ENCODE measurements at regions not wholly inside any gene's neighbourhood (a gene's known extent, or its start where the extent isn't known, plus 50 kb on each side); places are given as distances from the start of the nearest gene placed in this dataset.
"Not testable (repeated sequence)": the region's sequence is repeated elsewhere in the genome, so short reads cannot be mapped to it uniquely, and the experiment has no call there.

DNA sequence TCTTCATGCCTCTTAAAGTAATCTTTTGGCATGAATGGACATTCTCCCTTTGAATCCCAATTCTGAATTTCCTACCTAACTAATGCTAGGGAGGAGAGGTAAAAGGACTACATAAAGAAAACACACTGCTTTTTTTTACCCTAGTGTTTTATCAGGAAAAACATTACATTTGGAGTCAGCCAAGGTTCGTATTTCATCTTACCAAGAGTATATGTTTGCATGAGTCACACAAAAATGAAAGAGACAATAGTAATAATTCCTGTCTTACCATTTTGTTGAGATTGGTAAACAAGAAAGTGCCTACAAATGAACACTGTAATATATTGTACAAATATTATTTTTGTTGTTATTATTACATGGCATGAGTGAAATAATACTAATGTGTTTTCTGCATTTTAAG lies 112.9 kb upstream of the WARS2 start:
- DNase-seq (ENCODE audit: low spot score): no peak

DNA sequence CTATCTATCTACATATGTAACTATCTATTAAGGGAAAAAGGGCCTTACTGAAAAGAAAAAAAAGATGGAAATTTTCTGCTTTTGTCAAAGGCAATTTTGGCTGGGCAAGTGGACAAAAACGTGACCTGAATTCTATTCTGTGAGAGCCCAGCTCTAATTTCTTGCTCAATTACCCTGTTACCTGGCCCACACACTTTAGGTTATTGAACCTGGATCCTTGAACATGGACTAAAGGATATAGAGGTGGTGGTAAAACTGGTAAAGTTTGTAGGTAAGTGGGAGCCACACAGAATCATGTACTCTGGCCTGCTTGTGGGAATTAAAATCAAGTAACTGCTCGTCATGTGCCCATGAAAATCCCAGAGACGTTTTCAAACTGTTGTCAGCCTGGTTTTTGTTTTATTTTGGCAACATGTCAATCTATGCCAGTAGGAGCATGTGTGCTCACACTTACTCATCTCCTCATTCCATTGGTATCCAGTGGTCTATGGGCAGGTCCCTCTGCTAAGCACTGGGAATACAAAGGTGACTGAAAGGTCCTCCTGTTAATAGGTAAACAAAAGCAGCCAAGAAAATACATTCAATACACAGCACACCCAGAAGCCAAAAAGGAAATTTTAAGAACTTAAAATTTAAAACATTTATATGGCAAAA lies 113.7 kb upstream of the WARS2 start:
- DNase-seq (ENCODE audit: low spot score): no peak

DNA sequence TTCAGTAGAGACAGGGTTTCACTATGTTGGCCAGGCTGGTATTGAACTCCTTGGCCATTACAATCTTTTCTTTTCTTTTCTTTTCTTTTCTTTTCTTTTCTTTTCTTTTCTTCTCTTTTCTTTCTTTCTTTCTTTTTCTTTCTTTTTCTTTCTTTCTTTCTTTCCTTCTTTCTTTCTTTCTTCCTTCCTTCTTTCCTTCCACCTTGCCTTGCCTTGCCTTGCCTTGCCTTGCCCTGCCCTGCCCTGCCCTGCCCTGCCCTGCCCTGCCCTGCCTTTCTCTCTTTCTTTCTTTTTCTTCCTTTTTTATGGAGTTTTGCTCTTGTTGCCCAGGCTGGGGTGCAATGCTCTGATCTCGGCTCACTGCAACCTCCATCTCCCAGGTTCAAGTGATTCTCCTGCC lies 112.5 kb upstream of the HAO2 start:
- not testable (repeated sequence) for DNase-seq (ENCODE audit: low spot score)

DNA sequence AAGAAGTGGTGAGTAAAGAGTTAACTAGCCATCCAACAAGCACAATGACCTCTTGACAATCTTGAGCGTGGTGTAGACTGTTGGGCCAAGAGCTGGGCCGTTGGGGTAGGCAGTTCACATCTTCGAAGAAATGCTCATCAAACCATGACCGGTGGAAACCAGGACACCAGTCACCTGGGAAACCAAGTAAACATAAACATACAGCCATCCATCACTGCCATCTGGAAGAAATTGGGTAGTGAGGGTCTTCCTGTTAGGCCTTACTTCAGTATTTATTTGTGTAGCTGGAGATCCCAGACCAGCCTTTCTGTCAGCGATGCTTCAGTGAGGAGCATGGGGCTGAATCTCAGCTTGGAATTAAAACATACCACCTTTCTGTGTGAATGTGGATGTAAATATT lies 108.1 kb upstream of the HAO2 start:
- no peak for DNase-seq (ENCODE audit: low spot score)

DNA sequence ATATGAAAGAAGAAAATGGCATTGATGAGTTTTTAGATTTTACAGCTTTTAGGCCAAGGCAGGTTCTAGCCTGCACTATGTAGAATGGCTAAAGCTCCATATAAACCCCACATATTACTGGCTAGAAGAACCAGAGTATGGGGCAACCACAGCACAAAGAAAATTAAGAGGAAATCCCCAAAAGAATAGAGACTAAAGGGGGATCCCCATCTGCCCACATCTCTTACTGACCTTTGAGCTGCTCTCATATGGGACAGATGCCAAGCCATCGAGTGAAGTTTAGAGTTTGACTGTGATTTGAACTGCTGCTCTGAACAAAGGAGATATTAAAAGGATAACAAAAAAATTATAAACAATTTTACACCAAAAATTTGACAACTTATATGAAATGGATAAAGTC lies 102.2 kb upstream of the HAO2 start:
- no peak for DNase-seq (ENCODE audit: low spot score)

DNA sequence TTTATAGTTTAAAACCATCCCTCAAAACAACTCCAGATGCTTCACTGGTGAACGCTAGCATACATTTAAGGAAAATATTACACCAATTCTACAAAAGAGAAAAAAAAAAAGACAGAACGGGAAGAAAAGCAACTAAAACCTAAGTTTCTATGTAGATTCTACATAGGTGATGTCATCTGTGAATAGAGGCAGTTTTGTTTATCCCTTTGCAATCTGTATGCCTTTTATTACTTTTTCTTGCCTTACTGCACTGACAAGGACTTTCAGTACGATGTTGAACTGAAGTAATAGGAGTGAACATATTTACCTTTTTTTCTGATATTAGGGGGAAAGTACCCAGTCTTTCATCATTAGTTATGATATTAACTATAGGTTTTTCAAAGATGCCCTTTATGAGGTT lies 101.7 kb upstream of the HAO2 start:
- DNase-seq (ENCODE audit: low spot score): no peak

DNA sequence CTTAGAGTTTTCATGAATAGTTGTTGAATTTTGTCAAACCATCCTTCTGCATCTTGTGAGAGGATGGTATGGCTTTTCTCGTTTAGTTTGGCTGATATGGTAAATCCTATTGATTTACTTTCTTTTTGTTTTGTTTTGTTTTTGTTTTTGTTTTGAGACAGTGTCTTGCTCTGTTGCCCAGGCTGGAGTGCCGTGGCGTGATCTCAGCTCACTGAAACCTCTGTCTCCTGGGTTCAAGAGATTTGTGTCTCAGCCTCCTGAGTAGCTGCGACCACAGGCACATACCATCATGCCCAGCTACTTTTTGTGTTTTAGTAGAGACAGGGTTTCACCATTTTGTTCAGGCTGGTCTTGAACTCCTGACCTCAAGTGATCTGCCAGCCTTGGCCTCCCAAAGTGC lies 101.3 kb upstream of the HAO2 start:
- DNase-seq (ENCODE audit: low spot score): not testable (repeated sequence)

DNA sequence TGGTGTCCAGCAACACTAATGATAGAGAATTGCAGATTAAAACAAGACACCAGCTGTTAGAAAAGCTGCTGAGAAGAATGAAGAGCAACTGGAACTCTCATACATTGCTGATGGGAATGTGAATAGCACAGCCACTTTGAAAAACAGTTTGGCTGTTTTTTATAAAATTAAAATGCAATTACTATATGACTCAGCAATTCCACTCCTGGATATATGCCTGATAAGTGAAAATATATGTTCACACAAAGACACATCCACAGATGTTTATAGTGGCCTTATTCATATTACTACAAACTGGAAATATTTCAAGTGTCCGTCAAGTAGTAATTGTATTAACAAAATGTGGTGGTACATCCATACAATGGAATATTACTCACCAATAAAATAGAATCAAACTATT lies 99.7 kb upstream of the HAO2 start:
- DNase-seq (ENCODE audit: low spot score): no peak

DNA sequence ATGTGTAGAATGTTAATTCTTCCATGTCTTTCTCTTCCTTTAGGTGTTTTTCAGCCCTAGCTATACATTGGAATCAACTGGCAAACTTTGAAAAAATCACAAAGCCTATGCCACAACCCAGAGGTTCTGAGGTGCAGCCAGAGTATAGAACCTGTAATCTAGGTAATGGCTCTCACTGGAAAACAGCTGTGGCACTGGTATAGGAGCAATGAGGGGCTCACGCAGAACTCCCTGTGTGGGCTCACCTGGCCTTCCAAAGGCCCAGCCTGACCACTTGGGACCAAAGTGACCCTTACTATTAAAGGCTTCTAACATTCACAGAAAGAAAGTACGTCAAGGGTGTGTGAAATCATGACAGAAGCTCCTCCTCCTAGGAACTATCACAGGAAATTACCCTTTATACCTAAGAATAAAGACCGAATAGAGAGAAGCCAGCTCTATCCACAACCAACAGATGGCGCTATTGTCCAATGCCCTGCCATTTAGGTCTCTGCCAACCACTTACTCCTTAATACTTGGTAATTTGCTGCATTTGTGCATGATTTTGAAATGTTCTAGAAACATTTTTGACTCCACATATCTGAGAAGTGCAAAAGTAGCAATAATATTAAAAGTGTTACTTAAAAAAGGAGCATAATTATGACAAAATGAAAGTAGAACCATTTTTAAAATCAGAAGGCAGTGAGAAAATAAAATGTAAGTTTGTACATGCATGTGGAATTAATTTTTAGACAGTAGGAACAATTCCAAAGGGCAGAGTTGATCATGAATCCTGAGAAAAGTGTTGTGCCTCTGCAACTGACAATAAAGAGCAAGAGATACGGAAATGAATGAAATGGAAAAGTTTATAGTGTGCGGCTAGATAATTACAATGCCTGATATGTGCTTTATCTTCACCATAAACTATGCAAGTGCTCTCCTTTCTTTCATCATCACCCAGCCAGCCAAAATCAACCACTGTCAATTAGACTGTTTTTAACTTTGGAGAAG lies 93.1 kb upstream of the HAO2 start:
- DNase-seq (ENCODE audit: low spot score): peak; percentile 51

DNA sequence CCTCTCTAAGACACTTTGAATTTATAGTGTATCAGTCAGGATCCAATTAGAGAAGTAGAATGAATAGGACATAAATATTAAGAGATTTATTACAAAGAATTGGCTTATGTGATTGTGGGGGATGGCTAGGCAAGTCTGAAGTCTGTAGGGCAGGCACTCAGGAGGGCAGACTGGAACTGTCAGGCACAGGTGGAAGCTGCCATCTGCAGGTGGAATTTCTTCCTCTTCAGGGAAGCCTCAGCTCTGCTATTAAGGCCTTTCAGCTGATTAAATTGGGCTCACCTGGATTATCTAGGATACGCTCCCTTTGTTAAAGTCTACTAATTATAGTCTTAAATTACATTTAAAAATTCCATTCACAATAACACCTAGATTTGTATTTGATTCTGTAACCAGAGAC lies 92.0 kb upstream of the HAO2 start:
- DNase-seq (ENCODE audit: low spot score): no peak

DNA sequence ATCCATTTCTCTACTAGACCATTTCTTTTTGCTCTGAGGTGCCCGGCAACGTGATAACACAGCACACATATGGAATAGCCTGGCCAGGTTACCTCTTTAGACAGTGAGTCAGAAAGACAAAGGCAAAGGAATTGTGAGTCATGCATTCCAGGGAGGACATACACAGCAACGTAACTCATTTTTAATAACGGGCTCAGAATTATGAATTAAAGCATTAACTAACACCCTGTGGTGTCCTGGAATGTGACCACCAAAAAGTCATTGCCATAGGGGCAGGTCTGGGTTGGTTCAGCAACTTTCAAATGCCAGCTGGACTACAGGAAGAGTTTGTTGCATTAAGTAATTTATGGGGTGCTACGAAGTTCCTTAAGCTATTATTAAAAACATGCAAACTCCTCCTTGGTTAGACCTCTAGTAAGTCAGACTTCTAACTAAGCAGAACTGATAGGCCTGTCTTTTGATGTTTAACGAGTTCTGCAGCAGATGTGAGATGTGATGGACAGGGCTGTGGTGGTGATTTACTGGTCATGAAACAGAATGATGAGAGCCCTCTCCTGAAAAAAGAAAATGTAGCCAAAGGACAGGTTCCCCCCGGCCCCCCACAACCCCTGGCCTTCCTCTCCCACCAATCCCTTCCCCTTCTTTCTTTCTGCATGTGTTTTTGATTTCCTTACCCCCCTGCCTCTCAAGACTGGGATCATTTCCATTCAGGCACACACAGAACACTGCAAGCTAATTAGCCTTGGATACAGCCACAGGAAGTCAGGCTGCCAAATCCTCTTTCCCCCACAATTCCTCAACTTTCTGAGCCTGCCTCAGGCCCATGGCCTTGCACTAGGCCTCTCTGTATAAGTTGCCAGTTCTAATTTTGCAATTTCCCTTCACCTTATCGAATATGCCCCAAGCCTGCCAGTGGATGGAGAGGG lies 88.9 kb upstream of the HAO2 start:
- no peak for DNase-seq (ENCODE audit: low spot score)

DNA sequence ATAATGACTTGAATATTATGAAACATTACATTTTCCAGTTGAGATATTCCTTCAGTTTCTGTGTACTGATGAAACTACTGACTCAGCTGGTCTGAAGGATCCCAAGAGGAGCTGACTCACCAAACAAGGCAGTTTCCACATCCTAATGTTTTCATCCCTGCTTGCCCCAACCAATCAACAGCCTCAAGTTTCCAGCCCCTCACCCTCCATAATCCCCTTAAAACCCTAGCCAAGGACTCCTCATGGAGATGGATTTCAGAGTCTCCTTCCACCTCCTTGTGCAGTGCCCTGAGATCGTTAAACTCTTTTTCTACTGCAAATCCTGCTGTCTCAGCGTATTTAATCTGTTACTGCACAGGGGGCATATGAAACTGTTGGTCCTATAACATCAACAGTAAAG lies 83.1 kb upstream of the HAO2 start:
- DNase-seq (ENCODE audit: low spot score): no peak

DNA sequence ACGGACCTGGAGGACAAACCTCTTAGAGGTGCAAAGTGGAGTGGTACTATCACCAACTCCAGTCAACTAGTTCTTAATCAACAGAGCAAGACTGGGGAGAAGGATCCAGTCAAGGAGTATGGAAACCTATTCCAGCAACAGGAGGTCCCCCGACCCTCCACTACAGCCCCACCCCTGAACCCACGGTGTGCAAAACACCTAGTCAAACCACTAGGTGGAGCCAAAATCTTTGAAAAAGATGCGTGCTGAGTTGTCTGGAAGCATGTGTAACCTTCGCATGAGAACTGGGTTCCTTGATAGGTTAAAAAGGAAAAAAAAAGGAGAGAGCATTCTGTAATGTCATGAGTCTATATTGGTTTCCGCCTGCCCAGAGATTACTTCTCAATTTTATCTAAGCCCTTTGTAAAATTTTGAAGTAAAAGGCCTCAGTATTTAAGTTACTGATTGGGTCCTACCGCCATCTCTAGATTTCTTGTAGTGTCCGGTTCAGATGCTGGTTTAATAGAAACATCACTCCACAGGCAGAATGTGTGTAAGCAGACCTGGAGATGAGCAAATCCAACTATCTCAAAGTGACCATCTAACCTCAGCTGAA lies 81.9 kb upstream of the HAO2 start:
- peak; percentile 9 for DNase-seq (ENCODE audit: low spot score)

DNA sequence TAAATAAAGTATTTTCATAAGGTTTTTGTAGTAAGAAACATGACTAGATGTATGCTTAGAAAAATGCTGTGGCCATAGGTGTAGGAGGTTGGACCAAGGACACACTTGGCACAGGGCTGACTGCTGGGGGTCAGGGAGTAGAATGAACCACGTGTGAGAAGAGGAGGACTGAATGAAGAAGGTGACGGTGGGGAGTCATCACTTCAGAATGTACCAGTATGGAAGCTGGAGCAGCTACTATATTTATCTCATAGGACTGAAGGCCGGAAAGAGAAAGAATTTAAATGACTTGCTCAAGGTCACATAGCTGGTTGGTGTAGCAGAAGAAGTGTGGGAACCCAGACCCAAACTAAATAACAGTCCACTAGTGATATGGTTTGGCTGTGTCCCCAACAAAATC lies 79.8 kb upstream of the HAO2 start:
- DNase-seq (ENCODE audit: low spot score): no peak

DNA sequence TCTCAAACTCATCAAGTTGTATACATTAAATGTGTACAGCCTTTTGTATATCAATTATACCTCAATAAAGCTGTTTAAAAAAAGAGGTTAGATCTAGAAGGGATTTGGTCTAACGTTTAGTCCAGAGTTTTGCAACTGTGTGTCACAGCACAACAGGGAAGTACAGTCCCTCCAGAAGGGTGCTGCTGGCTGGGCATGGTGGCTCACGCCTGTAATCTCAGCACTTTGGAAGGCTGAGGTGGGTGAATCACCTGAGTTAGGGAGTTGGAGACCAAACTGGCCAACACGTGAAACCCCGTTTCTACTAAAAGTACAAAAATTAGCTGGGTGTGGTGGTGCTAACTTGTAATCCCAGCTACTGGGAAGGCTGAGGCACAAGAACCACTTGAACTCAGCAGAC lies 78.3 kb upstream of the HAO2 start:
- no peak for DNase-seq (ENCODE audit: low spot score)

DNA sequence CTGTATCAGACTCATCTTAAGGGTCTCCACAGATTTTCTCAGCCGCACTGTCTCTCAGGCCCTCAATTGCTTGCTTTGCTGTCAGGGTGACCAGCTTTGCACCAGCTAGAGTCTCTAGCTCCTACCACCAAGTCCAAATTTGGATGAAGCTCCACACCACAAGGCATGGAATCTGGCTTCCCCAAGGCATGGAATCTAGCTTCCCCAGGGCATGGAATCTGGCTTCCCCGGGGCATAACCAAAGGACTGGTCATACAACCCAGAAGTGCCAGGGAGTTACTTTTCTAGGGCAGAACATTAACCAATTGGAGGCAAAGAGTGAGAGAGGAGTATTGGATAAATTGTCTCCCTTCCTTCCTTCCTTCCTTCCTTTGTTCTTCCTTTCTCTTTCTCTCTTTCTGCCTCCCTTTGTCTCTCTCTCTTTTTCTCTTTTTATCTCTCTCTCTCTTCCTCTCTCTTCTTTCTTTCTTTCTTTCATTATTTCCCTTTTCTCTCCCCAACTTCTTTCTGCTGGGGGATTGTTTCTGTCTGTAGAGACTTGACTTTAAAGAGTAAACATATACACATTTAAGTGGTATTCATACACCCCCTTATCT lies 76.9 kb upstream of the HAO2 start:
- DNase-seq (ENCODE audit: low spot score): no peak

DNA sequence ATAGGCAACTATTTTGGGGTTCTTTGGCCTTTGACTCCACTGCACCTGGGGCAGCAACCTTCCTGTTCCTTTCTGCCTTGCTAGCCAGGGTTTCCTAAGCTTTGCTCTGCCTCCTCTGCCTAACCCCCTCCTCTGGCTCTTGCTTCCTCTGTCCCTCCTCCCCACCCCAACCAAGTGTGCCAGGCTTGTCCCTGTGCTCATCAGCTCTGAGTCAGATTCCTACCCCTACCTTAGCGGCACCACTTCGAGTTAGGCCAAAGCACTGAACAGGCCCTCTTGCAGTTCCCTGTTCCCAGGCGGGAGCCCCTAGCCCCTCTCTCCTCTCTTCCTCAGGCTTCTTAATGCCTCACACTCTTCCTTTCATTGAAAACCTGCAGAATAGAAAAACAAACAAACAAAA lies 74.8 kb upstream of the HAO2 start:
- DNase-seq (ENCODE audit: low spot score): no peak

DNA sequence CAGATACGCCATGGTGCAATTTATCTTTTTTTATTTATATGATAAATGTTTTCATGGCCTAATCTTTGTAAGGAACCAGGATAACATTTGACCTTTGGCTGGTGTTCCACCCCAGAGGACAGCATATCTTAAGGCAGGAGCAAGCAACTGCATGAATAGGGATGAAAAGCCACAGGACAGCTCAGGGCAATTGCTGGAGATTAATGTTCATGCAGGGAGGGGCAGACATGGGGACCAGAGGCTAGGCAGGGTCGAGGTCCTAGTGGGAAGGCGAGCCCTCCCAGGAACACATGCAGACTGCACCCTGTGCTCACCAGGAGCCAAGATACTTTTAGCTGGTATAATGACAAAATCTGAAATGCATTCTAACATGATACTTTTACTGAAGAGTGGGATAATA lies 74.4 kb upstream of the HAO2 start:
- DNase-seq (ENCODE audit: low spot score): no peak

DNA sequence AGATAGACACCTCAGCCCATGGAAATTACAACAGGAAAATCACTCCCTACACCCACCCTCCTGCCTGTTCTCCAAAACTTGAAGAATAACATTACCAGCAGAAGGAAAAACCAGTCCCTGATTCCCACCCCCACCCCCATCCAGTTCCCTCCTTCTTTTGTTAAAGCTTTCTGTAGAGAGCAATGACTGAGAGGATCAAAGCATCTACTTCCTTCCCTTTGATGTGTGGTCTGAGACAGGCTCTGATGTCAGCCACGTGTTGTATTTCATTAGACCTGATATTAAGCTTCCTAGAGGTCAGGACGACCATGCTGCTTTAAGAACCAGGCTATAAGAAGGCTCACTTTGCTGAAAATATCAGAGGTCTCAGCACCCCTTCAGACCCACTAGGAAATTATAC lies 73.9 kb upstream of the HAO2 start:
- DNase-seq (ENCODE audit: low spot score): no peak

DNA sequence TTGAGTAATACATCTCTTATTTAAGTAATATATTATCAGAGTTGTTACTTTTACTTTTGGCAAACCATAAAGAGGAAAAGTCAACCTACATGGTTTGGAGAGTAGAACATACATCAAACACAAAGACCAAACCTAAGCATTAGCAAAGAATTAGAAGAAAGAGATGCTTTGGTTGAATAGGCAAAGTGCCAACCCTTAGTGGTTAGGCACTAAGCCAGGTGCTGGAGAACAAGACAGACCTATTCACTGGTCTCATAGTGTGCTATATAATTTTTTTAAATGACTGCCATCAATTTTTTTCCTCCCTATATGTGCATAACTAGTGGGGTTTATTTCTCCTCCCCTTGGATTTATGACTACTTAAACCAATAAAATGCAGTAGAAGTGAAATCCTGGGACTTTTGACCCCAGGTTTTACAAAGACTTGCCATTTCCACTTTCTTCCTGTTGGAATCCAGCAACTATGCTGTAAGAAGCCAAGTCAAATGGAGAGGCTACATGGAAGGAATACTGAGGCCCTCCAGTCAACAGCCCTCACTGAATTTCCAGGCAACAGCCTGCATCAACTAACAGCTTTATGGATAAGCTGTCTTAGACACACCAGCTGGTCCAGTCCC lies 69.8 kb upstream of the HAO2 start:
- DNase-seq (ENCODE audit: low spot score): no peak

DNA sequence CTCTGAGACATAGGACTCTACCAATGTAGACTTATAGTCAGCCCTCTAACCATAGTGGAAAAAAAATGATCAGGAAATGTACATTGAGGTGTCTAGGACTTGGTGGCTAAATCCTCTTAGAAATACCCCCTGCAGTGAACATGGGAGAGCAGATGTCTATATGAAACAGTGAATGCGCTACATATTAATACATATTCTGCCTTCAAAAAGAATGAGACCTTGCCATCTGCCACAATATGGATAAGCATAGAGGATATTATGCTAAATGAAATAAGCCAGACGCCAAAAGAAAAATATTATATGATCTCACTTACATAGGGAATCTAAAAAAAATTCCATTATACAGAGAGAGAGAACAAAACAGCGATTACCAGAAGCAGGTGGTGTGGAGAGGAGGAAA lies 66.6 kb upstream of the HAO2 start:
- DNase-seq (ENCODE audit: low spot score): no peak
